IMR-90 (cell line): ENCODE measurements at regions not wholly inside any gene's neighbourhood (a gene's known extent, or its start where the extent isn't known, plus 50 kb on each side); places are given as distances from the start of the nearest gene placed in this dataset.

Source experiments
- POLR2A ChIP-seq: IDR thresholded peaks from 2 replicates; pipeline ENCODE4 v1.6.1; 2012; ENCODE audit warnings: mild to moderate bottlenecking, low read depth, low read length
- TF ChIP-seq, protein P1 (sequence below): conservative IDR thresholded peaks from 2 replicates; pipeline ENCODE4 v1.5.1; 2012; ENCODE audit warnings: mild to moderate bottlenecking, low read depth, low read length, improper control_type of control experiment

DNA sequence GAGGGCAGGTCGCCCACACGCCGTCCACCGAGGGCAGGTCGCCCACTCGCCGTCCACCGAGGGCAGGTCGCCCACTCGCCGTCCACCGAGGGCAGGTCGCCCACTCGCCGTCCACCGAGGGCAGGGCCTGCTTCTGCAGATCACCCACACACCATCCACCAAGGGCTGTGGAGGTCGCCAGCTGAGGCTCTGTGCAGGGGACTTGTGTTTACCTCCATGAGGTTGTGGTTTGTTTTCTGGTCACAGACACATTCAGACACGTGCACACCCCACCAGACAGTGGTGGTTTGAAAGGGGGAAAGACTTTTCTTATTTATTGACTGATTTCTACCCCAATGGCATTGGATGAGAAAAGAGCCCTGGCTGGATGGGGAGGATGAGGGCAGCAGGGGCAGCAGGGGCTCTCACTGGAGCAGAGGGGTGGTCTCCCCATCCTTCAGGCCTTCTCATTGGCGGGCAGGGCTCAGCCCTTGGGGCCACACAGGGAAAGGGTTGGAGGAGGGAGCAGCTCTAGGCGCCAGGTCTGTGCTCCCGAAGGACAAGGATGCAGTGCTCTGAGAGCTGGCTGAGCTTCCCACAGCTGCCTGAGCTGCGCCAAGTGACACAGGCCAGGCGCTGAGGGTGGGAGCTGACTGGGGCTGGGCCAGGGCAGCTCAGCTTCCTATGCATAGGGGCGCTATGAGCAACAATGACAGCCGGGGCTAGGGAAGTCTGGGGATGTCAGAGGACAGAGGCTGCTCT is 252.6 kb upstream of the B3GAT1 start:
- TF ChIP-seq, protein P1, sequence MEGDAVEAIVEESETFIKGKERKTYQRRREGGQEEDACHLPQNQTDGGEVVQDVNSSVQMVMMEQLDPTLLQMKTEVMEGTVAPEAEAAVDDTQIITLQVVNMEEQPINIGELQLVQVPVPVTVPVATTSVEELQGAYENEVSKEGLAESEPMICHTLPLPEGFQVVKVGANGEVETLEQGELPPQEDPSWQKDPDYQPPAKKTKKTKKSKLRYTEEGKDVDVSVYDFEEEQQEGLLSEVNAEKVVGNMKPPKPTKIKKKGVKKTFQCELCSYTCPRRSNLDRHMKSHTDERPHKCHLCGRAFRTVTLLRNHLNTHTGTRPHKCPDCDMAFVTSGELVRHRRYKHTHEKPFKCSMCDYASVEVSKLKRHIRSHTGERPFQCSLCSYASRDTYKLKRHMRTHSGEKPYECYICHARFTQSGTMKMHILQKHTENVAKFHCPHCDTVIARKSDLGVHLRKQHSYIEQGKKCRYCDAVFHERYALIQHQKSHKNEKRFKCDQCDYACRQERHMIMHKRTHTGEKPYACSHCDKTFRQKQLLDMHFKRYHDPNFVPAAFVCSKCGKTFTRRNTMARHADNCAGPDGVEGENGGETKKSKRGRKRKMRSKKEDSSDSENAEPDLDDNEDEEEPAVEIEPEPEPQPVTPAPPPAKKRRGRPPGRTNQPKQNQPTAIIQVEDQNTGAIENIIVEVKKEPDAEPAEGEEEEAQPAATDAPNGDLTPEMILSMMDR = no peak
- TF ChIP-seq POLR2A = no peak
